Prostate gland (tissue), 2 donors: ENCODE measurements at regions not wholly inside any gene's neighbourhood (a gene's known extent, or its start where the extent isn't known, plus 50 kb on each side); places are given as distances from the start of the nearest gene placed in this dataset.

Source experiments
- DNase-seq: peaks from one replicate; pipeline ENCODE4 v3.0.0-alpha.2; 2019; ENCODE audit warnings: low spot score
- H3K27ac ChIP-seq, 2 donors: fragments of 200-600 bp; sonication (generic); 2 replicates each; pipeline ENCODE4 v1.5.1; 2017 to 2019
- H3K27me3 ChIP-seq: fragments of 200-600 bp; sonication (generic); replicated peaks from 2 replicates; pipeline ENCODE4 v1.5.1; 2019; ENCODE audit not compliant: insufficient read depth
- H3K36me3 ChIP-seq, 2 donors: fragments of 200-600 bp; sonication (generic); 1 replicate in 1 of 2; 2 replicates in 1 of 2; pipeline versions ENCODE4 v1.5.1 to v1.8.1; 2017 to 2019
- H3K4me1 ChIP-seq: fragments of 200-600 bp; sonication (generic); replicated peaks from 2 replicates; pipeline ENCODE4 v1.5.1; 2019
- H3K4me3 ChIP-seq, 2 donors: fragments of 200-600 bp; sonication (generic); 2 replicates each; pipeline ENCODE4 v1.5.1; 2017 to 2019
- H3K9me3 ChIP-seq: fragments of 200-600 bp; sonication (generic); 2 replicates; pipeline ENCODE4 v1.5.1; 2017
- CTCF ChIP-seq, 4 experiments: fragments of 200-600 bp in 2 of 4; fragments of 450-650 bp in 2 of 4; sonication (generic) in 2 of 4; IDR thresholded peaks; 1 replicate in 3 of 4; 2 replicates in 1 of 4; pipeline ENCODE4 v1.5.1; 2016 to 2019; ENCODE audit warnings: antibody characterized with exemption in 4 of 4, mild to moderate bottlenecking in 2 of 4, moderate library complexity in 2 of 4
- POLR2A ChIP-seq: fragments of 450-650 bp; IDR thresholded peaks from one replicate; pipeline ENCODE4 v1.6.1; 2016; ENCODE audit warnings: antibody characterized with exemption, mild to moderate bottlenecking
- POLR2AphosphoS5 ChIP-seq: sonication (generic); formaldehyde crosslinking; IDR thresholded peaks from one replicate; pipeline ENCODE4 v1.6.1; 2017; ENCODE audit warnings: antibody characterized with exemption
- WGBS: methylation state at CpG from one replicate; pipeline ENCODE4 v1.1.5; 2018; 5-methylcytosine and 5-hydroxymethylcytosine counted together
- intact Hi-C: fragments of 100-400 bp; cut with DNase I; formaldehyde crosslinking; loops from one replicate; pipeline ENCODE4 v1.14.2; 2022

- no peaks in the 10 kb centered on the region for H3K27me3 ChIP-seq
- H3K9me3 ChIP-seq = no peaks in the 10 kb centered on the region
- 74% methylated on average over 3 of the region's 3 CpGs for WGBS
- no peak for DNase-seq
- intact Hi-C loops = no loop called here
- H3K36me3 ChIP-seq = no peaks in the 10 kb centered on the region
- no peaks in the 10 kb centered on the region for H3K4me1 ChIP-seq
- H3K27ac ChIP-seq = no peak overlapping the region
- TF ChIP-seq POLR2AphosphoS5 = no peak
- no peak for TF ChIP-seq POLR2A
- TF ChIP-seq CTCF (IDR thresholded peaks at IDR 0.05) = no peak
- no peak overlapping the region for H3K4me3 ChIP-seq
These were observed 113.0 kb downstream of the KIF4B start for GRCh38 chr5:155126573-155126972.

- H3K4me3 ChIP-seq = no peak overlapping the region
- no peaks in the 10 kb centered on the region for H3K4me1 ChIP-seq
- WGBS = 92% methylated on average over 5 of the region's 5 CpGs
- no peak for TF ChIP-seq POLR2AphosphoS5
- TF ChIP-seq CTCF (IDR thresholded peaks at IDR 0.05) = no peak
- no peak for TF ChIP-seq POLR2A
- no peaks in the 10 kb centered on the region for H3K27me3 ChIP-seq
- no peak for DNase-seq
- no peaks in the 10 kb centered on the region for H3K9me3 ChIP-seq
- no peak overlapping the region for H3K27ac ChIP-seq
- intact Hi-C loops = no loop called here
- no peaks in the 10 kb centered on the region for H3K36me3 ChIP-seq
These were observed 114.0 kb downstream of the KIF4B start for GRCh38 chr5:155127552-155127951.

- Histone ChIP-seq H3K27ac (no peak overlapping the region), H3K9me3 (no peaks in the 10 kb centered on the region), H3K4me3 (no peak overlapping the region), H3K36me3 (no peaks in the 10 kb centered on the region), H3K27me3 (no peaks in the 10 kb centered on the region), H3K4me1 (no peaks in the 10 kb centered on the region)
- DNase-seq = no peak
- WGBS = 69% methylated on average over 7 of the region's 7 CpGs
- TF ChIP-seq POLR2AphosphoS5 = no peak
- intact Hi-C loops = no loop called here
These were observed 115.4 kb downstream of the KIF4B start for GRCh38 chr5:155128786-155129512.

- Histone ChIP-seq H3K4me1 (no peaks in the 10 kb centered on the region), H3K27me3 (no peaks in the 10 kb centered on the region), H3K9me3 (no peaks in the 10 kb centered on the region), H3K36me3 (no peaks in the 10 kb centered on the region), H3K4me3 (no peak overlapping the region), H3K27ac (no peak overlapping the region)
- no peak for DNase-seq
- intact Hi-C loops = no loop called here
- no peak for TF ChIP-seq CTCF (IDR thresholded peaks at IDR 0.05)
These were observed 115.9 kb downstream of the KIF4B start for GRCh38 chr5:155129513-155129880.

- TF ChIP-seq POLR2A (no peak), CTCF (IDR thresholded peaks at IDR 0.05) (no peak), POLR2AphosphoS5 (no peak)
- H3K4me3 ChIP-seq = no peak overlapping the region
- H3K4me1 ChIP-seq = no peaks in the 10 kb centered on the region
- intact Hi-C loops = loop anchor here (10.0 kb wide), 1 partner anchor 1691 kb away; no protein-coding TSS in a partner anchor
- no peaks in the 10 kb centered on the region for H3K9me3 ChIP-seq
- H3K27ac ChIP-seq = no peak overlapping the region
- no peaks in the 10 kb centered on the region for H3K36me3 ChIP-seq
- no peaks in the 10 kb centered on the region for H3K27me3 ChIP-seq
- DNase-seq = no peak
These were observed 120.6 kb downstream of the KIF4B start for GRCh38 chr5:155134130-155134529.
